Gastroesophageal sphincter (tissue), 3 donors: ENCODE measurements at regions not wholly inside any gene's neighbourhood (a gene's known extent, or its start where the extent isn't known, plus 50 kb on each side); places are given as distances from the start of the nearest gene placed in this dataset.

Experiments
- CTCF ChIP-seq, 4 experiments: fragments of 200-600 bp in 2 of 4; fragments of 450-650 bp in 2 of 4; sonication (generic) in 1 of 4; IDR thresholded peaks; one replicate each; pipeline ENCODE4 v1.5.1; 2017 to 2019; ENCODE audit warnings: antibody characterized with exemption in 4 of 4, mild to moderate bottlenecking in 2 of 4, moderate library complexity in 2 of 4
- EP300 ChIP-seq: sonication (generic); formaldehyde crosslinking; IDR thresholded peaks from one replicate; pipeline ENCODE4 v1.6.1; 2017; ENCODE audit warnings: antibody characterized with exemption, mild to moderate bottlenecking
- POLR2A ChIP-seq, 2 donors: fragments of 450-650 bp; IDR thresholded peaks; one replicate each; pipeline ENCODE4 v1.6.1; 2017; ENCODE audit warnings: antibody characterized with exemption in 2 of 2, mild to moderate bottlenecking in 2 of 2, moderate library complexity in 1 of 2
- POLR2AphosphoS5 ChIP-seq: sonication (generic); formaldehyde crosslinking; IDR thresholded peaks from one replicate; pipeline ENCODE4 v1.6.1; 2017; ENCODE audit warnings: antibody characterized with exemption

GRCh38 chr13:111640476-111640875 is 320.0 kb downstream of the TEX29 start:
- no peak for TF ChIP-seq CTCF (IDR thresholded peaks at IDR 0.05)
- no peak for TF ChIP-seq POLR2A (IDR thresholded peaks at IDR 0.05)
- no peak for TF ChIP-seq POLR2AphosphoS5
- no peak for TF ChIP-seq EP300
